ENCODE measurements at regions not wholly inside any gene's neighbourhood (a gene's known extent, or its start where the extent isn't known, plus 50 kb on each side); places are given as distances from the start of the nearest gene placed in this dataset.

DNA sequence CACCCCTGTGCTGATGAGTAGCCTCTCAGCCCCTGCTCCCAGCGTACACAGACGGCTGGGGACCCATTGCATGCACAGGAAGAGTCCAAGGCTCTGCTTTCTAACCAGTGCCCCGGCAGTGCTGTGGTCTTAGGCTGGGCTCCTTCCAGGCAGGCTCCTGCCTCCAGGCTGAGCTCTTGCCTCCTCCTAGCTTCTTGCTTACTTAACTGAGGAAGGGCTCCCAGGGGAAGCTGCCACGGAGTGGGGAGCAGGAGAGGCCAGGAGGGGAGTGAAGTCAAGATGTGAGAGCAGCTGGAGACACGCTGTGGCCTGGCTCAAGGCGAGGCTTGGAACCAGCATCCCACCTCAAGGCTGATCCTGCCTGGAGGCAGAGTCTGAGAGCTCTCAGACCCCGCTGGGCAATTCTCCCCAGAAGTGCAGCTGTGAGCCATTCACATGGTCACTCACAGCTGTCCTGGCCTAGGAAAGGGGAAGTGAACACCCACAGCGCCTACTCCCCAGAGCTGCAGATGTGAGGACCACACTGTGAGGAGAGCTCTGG is 141.0 kb downstream of the TBXT start:
- FAIRE-seq (no peak), DNase-seq (ENCODE audit: low read depth) (no peak)
- Histone ChIP-seq H3K9ac (ENCODE audit: low read length) (no peak overlapping the region), H3K27ac (ENCODE audit: low read depth, low read length) (no peak overlapping the region), H3K4me2 (ENCODE audit: low read length) (no peak overlapping the region), H3K27me3 (ENCODE audit: insufficient read depth, low read length) (no peaks in the 10 kb centered on the region), H3K4me1 (ENCODE audit: insufficient read depth, low read length) (peaks cover 26% of the 10 kb centered on the region), H2AFZ (ENCODE audit: low read depth, low read length) (no peak overlapping the region), H3K36me3 (ENCODE audit: insufficient read depth, low read length) (no peaks in the 10 kb centered on the region), H3K79me2 (ENCODE audit: insufficient read depth, low read length) (no peaks in the 10 kb centered on the region), H3K4me3 (ENCODE audit: insufficient read depth, low read depth, low read length) (no peak overlapping the region), H4K20me1 (ENCODE audit: insufficient read depth, low read length) (no peaks in the 10 kb centered on the region), H3K9me3 (ENCODE audit: insufficient read depth, low read depth, low read length) (peaks cover 4% of the 10 kb centered on the region)
- Mint-ChIP-seq H3K27ac (ENCODE audit: unreplicated experiment) (peak overlapping the region; percentile 98), H3K9me3 (ENCODE audit: unreplicated experiment) (peaks cover 2% of the 10 kb centered on the region), H3K4me1 (ENCODE audit: low read depth, unreplicated experiment) (peaks cover 41% of the 10 kb centered on the region), H3K27me3 (ENCODE audit: low read depth, unreplicated experiment) (no peaks in the 10 kb centered on the region), H3K36me3 (ENCODE audit: low read depth, unreplicated experiment) (peaks cover 2% of the 10 kb centered on the region), H3K4me3 (ENCODE audit: unreplicated experiment) (no peak overlapping the region)
- TF ChIP-seq, protein P1, sequence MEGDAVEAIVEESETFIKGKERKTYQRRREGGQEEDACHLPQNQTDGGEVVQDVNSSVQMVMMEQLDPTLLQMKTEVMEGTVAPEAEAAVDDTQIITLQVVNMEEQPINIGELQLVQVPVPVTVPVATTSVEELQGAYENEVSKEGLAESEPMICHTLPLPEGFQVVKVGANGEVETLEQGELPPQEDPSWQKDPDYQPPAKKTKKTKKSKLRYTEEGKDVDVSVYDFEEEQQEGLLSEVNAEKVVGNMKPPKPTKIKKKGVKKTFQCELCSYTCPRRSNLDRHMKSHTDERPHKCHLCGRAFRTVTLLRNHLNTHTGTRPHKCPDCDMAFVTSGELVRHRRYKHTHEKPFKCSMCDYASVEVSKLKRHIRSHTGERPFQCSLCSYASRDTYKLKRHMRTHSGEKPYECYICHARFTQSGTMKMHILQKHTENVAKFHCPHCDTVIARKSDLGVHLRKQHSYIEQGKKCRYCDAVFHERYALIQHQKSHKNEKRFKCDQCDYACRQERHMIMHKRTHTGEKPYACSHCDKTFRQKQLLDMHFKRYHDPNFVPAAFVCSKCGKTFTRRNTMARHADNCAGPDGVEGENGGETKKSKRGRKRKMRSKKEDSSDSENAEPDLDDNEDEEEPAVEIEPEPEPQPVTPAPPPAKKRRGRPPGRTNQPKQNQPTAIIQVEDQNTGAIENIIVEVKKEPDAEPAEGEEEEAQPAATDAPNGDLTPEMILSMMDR (IDR thresholded peaks at IDR 0.05; ENCODE audit: insufficient read depth, low read depth, low read length), result no peak
- TF ChIP-seq EZH2 (IDR thresholded peaks at IDR 0.05; ENCODE audit: insufficient read depth, low read length), result no peak

DNA sequence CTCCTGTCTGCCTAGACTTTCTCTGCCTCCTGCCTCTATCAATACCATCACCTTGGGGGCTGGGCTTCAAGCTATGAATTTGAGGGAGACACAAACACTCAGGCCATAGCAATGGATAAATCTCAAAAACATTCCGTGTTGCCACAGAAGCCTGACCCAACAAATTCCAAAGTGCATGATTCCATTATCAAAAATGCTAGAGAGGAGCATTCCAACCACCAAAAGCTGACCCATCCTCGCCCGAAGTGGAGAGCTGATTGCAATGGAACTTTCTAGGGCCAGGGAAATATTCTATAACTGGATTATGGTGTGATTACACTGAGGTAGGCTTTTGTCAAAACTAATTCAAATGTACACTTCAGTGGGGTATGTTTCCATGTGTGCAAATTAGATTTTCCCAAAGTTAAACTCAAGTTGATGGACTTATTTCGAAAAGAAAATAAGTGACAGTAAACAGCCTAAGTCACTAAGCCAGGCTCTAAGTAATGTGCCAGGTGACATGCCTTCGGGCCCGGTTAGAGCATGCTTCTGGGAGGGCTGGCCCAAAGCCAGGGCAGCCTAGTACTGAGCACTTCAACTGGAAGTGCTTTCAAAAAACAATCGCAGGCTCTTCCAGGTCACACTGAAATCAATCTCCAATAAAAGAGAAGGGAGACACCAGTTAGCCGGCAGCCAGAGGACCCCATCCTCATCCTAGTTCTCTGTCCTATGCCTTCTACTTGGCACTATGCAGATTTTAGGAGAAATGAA is 142.3 kb downstream of the TBXT start:
- Mint-ChIP-seq H3K4me1 (ENCODE audit: low read depth, unreplicated experiment) (peaks cover 41% of the 10 kb centered on the region), H3K9me3 (ENCODE audit: unreplicated experiment) (peaks cover 5% of the 10 kb centered on the region), H3K4me3 (ENCODE audit: unreplicated experiment) (no peak overlapping the region), H3K36me3 (ENCODE audit: low read depth, unreplicated experiment) (peaks cover 2% of the 10 kb centered on the region), H3K27ac (ENCODE audit: unreplicated experiment) (peak overlapping the region; percentile 98), H3K27me3 (ENCODE audit: low read depth, unreplicated experiment) (no peaks in the 10 kb centered on the region)
- no peak for TF ChIP-seq EZH2 (IDR thresholded peaks at IDR 0.05; ENCODE audit: insufficient read depth, low read length)
- TF ChIP-seq, protein P1 (IDR thresholded peaks at IDR 0.05; ENCODE audit: insufficient read depth, low read depth, low read length), result no peak
- FAIRE-seq, result peak; percentile 98
- Histone ChIP-seq H3K79me2 (ENCODE audit: insufficient read depth, low read length) (no peaks in the 10 kb centered on the region), H3K9me3 (ENCODE audit: insufficient read depth, low read depth, low read length) (peaks cover 4% of the 10 kb centered on the region), H3K27me3 (ENCODE audit: insufficient read depth, low read length) (no peaks in the 10 kb centered on the region), H3K27ac (ENCODE audit: low read depth, low read length) (peak overlapping the region; percentile 84), H4K20me1 (ENCODE audit: insufficient read depth, low read length) (no peaks in the 10 kb centered on the region), H3K9ac (ENCODE audit: low read length) (peak overlapping the region; percentile 61), H3K36me3 (ENCODE audit: insufficient read depth, low read length) (no peaks in the 10 kb centered on the region), H3K4me1 (ENCODE audit: insufficient read depth, low read length) (peaks cover 26% of the 10 kb centered on the region), H3K4me2 (ENCODE audit: low read length) (peak overlapping the region; percentile 67), H3K4me3 (ENCODE audit: insufficient read depth, low read depth, low read length) (no peak overlapping the region), H2AFZ (ENCODE audit: low read depth, low read length) (no peak overlapping the region)
- peak; percentile 91 for DNase-seq (ENCODE audit: low read depth)

DNA sequence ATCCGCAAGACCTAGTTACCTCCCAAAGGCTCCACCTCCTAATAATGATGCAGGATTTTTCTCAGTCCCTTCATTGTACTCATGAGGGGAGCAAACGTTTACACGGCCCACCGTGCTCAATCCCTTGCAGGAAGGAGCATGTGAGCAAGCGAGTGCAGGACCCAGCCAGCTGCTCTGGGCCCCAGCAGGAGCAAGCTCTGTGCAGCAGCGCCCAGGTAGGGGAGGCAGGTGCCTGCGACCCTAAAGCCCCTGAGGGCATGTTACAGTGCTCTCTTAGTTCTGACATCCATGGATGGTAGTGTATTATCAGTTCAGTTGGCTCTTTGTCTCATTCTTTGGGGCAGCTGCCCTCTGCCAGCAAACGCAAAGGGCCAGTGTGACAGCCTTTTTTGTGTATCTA is 143.4 kb downstream of the TBXT start:
- peak overlapping the region; percentile 98 for H3K27ac Mint-ChIP-seq (ENCODE audit: unreplicated experiment)
- H3K27me3 Mint-ChIP-seq (ENCODE audit: low read depth, unreplicated experiment), result no peaks in the 10 kb centered on the region
- H3K4me2 ChIP-seq (ENCODE audit: low read length), result peak overlapping the region; percentile 67
- no peak overlapping the region for H3K9ac ChIP-seq (ENCODE audit: low read length)
- H3K36me3 ChIP-seq (ENCODE audit: insufficient read depth, low read length), result no peaks in the 10 kb centered on the region
- no peaks in the 10 kb centered on the region for H3K27me3 ChIP-seq (ENCODE audit: insufficient read depth, low read length)
- H2AFZ ChIP-seq (ENCODE audit: low read depth, low read length), result no peak overlapping the region
- H3K27ac ChIP-seq (ENCODE audit: low read depth, low read length), result no peak overlapping the region
- FAIRE-seq (no peak), DNase-seq (ENCODE audit: low read depth) (no peak)
- H3K9me3 ChIP-seq (ENCODE audit: insufficient read depth, low read depth, low read length), result peaks cover 4% of the 10 kb centered on the region
- TF ChIP-seq, protein P1 (IDR thresholded peaks at IDR 0.05; ENCODE audit: insufficient read depth, low read depth, low read length), result no peak
- no peak for TF ChIP-seq EZH2 (IDR thresholded peaks at IDR 0.05; ENCODE audit: insufficient read depth, low read length)
- H3K79me2 ChIP-seq (ENCODE audit: insufficient read depth, low read length), result no peaks in the 10 kb centered on the region
- no peak overlapping the region for H3K4me3 ChIP-seq (ENCODE audit: insufficient read depth, low read depth, low read length)
- peaks cover 23% of the 10 kb centered on the region for H3K4me1 ChIP-seq (ENCODE audit: insufficient read depth, low read length)
- H3K4me1 Mint-ChIP-seq (ENCODE audit: low read depth, unreplicated experiment), result peaks cover 36% of the 10 kb centered on the region
- H3K36me3 Mint-ChIP-seq (ENCODE audit: low read depth, unreplicated experiment), result peaks cover 2% of the 10 kb centered on the region
- H3K9me3 Mint-ChIP-seq (ENCODE audit: unreplicated experiment), result peaks cover 6% of the 10 kb centered on the region
- H4K20me1 ChIP-seq (ENCODE audit: insufficient read depth, low read length), result no peaks in the 10 kb centered on the region
- H3K4me3 Mint-ChIP-seq (ENCODE audit: unreplicated experiment), result no peak overlapping the region
